Type B pancreatic cell (in vitro differentiated cells): ENCODE measurements at regions not wholly inside any gene's neighbourhood (a gene's known extent, or its start where the extent isn't known, plus 50 kb on each side); places are given as distances from the start of the nearest gene placed in this dataset.

Experiments used
- DNase-seq: peaks from one replicate; pipeline ENCODE4 v3.0.0; 2021; ENCODE audit warnings: mixed read lengths; ENCODE audit not compliant: unreplicated experiment; ENCODE audit errors: extremely low spot score
- H3K27ac Mint-ChIP-seq: 2 replicates; pipeline ENCODE4 v1.8.0; 2021; ENCODE audit warnings: mild to moderate bottlenecking, mixed read lengths
- H3K27me3 Mint-ChIP-seq: 2 replicates; pipeline ENCODE4 v1.8.0; 2021; ENCODE audit warnings: mixed read lengths
- H3K36me3 Mint-ChIP-seq: 2 replicates; pipeline ENCODE4 v1.8.0; 2021; ENCODE audit warnings: mixed read lengths
- H3K4me1 Mint-ChIP-seq: one replicate; pipeline ENCODE4 v1.8.0; 2021; ENCODE audit warnings: mixed read lengths; ENCODE audit not compliant: unreplicated experiment
- H3K4me3 Mint-ChIP-seq: 2 replicates; pipeline ENCODE4 v1.8.0; 2021; ENCODE audit warnings: mild to moderate bottlenecking, mixed read lengths
- H3K9me3 Mint-ChIP-seq: 2 replicates; pipeline ENCODE4 v1.8.0; 2021; ENCODE audit warnings: mixed read lengths
- TF ChIP-seq, protein P1 (sequence below): fragments of 200-600 bp; sonication (generic); conservative IDR thresholded peaks from 2 replicates; pipeline ENCODE4 v1.5.0; 2021; ENCODE audit warnings: antibody characterized with exemption, mild to moderate bottlenecking

DNA sequence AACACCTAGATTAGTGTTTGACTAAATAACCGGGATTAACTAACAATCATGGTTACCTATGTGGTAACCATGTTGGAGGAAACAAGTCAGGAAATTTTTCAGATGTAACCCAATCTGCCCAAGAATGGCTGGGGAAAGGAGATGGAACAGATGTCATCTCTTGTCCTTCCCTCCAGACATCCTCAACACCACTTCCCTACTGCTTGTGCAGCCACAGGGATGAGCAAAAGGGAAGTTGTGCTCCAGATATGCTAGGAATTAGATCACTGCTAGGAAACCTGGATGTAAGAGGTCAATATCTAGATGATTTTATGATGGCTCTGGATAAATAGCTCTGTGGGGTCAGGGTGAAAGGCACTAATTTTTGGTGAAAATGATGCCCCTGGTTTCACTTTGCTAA, 61.3 kb upstream of the ELL2 start:
- no peaks in the 10 kb centered on the region for H3K27me3 Mint-ChIP-seq
- H3K36me3 Mint-ChIP-seq: no peaks in the 10 kb centered on the region
- DNase-seq: no peak
- TF ChIP-seq, protein P1, sequence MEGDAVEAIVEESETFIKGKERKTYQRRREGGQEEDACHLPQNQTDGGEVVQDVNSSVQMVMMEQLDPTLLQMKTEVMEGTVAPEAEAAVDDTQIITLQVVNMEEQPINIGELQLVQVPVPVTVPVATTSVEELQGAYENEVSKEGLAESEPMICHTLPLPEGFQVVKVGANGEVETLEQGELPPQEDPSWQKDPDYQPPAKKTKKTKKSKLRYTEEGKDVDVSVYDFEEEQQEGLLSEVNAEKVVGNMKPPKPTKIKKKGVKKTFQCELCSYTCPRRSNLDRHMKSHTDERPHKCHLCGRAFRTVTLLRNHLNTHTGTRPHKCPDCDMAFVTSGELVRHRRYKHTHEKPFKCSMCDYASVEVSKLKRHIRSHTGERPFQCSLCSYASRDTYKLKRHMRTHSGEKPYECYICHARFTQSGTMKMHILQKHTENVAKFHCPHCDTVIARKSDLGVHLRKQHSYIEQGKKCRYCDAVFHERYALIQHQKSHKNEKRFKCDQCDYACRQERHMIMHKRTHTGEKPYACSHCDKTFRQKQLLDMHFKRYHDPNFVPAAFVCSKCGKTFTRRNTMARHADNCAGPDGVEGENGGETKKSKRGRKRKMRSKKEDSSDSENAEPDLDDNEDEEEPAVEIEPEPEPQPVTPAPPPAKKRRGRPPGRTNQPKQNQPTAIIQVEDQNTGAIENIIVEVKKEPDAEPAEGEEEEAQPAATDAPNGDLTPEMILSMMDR: no peak
- no peak overlapping the region for H3K4me3 Mint-ChIP-seq
- no peaks in the 10 kb centered on the region for H3K9me3 Mint-ChIP-seq
- H3K27ac Mint-ChIP-seq: no peak overlapping the region
- no peaks in the 10 kb centered on the region for H3K4me1 Mint-ChIP-seq

DNA sequence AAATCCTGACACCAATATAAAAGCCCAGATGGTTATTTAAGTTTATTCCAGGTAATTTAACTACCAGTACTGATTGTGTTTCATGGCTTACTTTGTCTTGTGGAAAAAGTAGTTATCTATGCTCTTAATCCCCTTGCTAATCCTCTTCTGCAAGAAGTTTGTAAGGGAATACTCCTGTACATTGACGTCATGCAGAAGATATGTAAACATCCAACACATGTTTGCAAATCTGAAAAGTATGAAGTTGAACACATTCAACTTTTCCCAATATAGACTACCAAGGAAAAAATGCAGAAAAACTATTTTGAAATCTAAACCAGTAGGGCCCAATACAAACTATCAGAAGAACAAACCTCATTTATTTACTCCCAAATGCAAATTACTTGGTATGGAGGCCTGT, 56.3 kb upstream of the ELL2 start:
- Mint-ChIP-seq H3K4me3 (no peak overlapping the region), H3K27ac (no peak overlapping the region), H3K4me1 (no peaks in the 10 kb centered on the region), H3K9me3 (no peaks in the 10 kb centered on the region), H3K36me3 (no peaks in the 10 kb centered on the region), H3K27me3 (no peaks in the 10 kb centered on the region)
- no peak for DNase-seq
- TF ChIP-seq, protein P1: no peak

DNA sequence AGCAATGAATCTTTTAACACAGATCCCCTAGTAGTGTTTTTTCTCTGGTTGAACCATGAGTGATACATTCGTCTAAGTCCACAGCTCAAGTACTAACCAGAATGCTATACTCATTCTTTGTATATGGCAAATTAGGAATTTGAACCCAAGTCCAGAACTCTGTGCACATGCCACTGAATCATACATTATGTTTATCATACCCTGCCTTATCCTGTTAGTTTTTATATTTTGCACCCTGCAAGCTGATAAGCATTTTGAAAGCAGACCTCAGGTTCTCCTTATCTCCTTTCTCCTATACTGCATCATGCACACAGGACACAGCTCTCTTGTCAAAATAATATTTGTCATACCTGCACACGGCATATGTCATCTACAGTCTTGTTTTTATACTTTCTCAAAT, 54.6 kb upstream of the ELL2 start:
- H3K4me1 Mint-ChIP-seq: no peaks in the 10 kb centered on the region
- H3K36me3 Mint-ChIP-seq: no peaks in the 10 kb centered on the region
- H3K9me3 Mint-ChIP-seq: no peaks in the 10 kb centered on the region
- H3K27me3 Mint-ChIP-seq: no peaks in the 10 kb centered on the region
- no peak overlapping the region for H3K27ac Mint-ChIP-seq
- H3K4me3 Mint-ChIP-seq: no peak overlapping the region
- no peak for DNase-seq
- TF ChIP-seq, protein P1: no peak

DNA sequence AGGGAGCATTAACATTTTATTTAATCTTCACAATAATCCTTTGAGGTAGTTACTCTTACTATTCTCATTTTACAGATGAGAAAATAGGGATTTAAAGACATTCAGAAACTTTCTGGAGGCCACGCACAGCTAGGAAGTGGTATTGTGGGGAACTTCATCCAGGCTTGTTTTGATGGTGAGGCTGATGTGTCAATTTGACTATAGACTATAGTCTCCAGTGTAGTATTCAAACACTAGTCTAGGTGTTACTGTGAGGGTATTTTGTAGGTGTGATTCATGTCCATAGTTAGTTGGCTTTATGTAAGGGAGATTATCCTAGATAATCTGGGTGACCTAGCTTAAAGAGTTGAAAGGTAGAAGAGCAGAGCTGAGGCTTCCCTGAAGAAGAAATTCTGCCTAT, 54.1 kb upstream of the ELL2 start:
- Mint-ChIP-seq H3K27me3 (no peaks in the 10 kb centered on the region), H3K9me3 (no peaks in the 10 kb centered on the region), H3K27ac (no peak overlapping the region), H3K4me1 (no peaks in the 10 kb centered on the region), H3K36me3 (no peaks in the 10 kb centered on the region), H3K4me3 (no peak overlapping the region)
- no peak for DNase-seq
- TF ChIP-seq, protein P1: no peak

DNA sequence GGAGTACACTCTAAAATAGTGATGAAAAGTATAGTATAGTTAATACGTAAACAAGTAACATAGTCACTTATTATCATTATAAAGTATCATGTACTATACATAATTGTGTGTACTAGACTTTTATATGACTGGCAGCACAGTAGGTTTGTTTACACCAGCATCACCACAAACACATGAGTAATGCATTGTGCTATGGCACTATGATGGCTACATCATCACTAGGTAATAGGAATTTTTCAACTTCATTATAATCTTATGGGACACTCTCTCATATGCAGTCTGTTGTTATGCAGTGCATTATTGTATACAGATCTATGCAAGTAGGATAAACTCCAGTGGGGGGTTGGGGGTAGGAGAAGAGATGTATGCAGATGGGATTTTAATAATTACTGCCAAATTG, 52.7 kb upstream of the ELL2 start:
- TF ChIP-seq, protein P1: no peak
- Mint-ChIP-seq H3K36me3 (no peaks in the 10 kb centered on the region), H3K4me3 (no peak overlapping the region), H3K27me3 (no peaks in the 10 kb centered on the region), H3K27ac (no peak overlapping the region), H3K4me1 (no peaks in the 10 kb centered on the region), H3K9me3 (no peaks in the 10 kb centered on the region)
- DNase-seq: no peak

DNA sequence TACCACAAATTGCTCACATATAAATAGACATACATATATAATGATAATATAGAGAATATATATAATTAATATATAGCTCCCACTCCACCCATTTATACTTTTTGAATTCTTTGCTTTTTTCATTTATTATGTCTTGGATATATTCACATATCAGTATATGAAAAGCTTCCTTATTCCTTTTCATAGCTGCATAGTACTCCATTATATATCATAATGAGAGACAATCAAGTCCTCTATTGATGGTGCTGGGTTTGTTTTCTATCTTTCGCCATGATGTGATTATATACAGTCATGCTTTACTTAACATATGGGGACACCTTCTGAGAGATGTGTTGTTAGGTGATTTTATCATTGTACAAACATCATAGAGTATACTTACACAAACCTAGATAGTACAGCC, 51.6 kb upstream of the ELL2 start:
- Mint-ChIP-seq H3K36me3 (no peaks in the 10 kb centered on the region), H3K4me3 (no peak overlapping the region), H3K27ac (no peak overlapping the region), H3K4me1 (no peaks in the 10 kb centered on the region), H3K27me3 (no peaks in the 10 kb centered on the region), H3K9me3 (no peaks in the 10 kb centered on the region)
- DNase-seq: no peak
- TF ChIP-seq, protein P1: no peak
